Endodermal cell (in vitro differentiated cells): ENCODE measurements at regions not wholly inside any gene's neighbourhood (a gene's known extent, or its start where the extent isn't known, plus 50 kb on each side); places are given as distances from the start of the nearest gene placed in this dataset.
A peak's percentile ranks its signal among the peaks of the same experiment; 100 is the strongest.

Experiments
- DNase-seq: peaks from one replicate; pipeline ENCODE4 v3.0.0-alpha.2; 2017
- H3K27ac ChIP-seq: 2 replicates; pipeline ENCODE4 v1.5.1; 2013; ENCODE audit warnings: mild to moderate bottlenecking, low read depth, low read length, moderate library complexity
- H3K27me3 ChIP-seq: 2 replicates; pipeline ENCODE4 v1.6.1; 2013; ENCODE audit warnings: mild to moderate bottlenecking, low read length, moderate library complexity; ENCODE audit not compliant: insufficient read depth, control insufficient read depth, poor library complexity, severe bottlenecking
- H3K36me3 ChIP-seq: 2 replicates; pipeline ENCODE4 v1.7.0; 2013; ENCODE audit warnings: mild to moderate bottlenecking, low read length, moderate library complexity; ENCODE audit not compliant: control insufficient read depth, insufficient read depth
- H3K4me1 ChIP-seq: one replicate; pipeline ENCODE4 v1.7.0; 2013; ENCODE audit warnings: low read length; ENCODE audit not compliant: control insufficient read depth, insufficient read depth
- H3K4me3 ChIP-seq: 2 replicates; pipeline ENCODE4 v1.5.1; 2013; ENCODE audit warnings: mild to moderate bottlenecking, low read length, moderate library complexity
- H3K9ac ChIP-seq: 2 replicates; pipeline ENCODE4 v1.6.1; 2013; ENCODE audit warnings: mild to moderate bottlenecking, low read length, moderate library complexity; ENCODE audit not compliant: poor library complexity, severe bottlenecking; ENCODE audit errors: extremely low read depth
- H3K9me3 ChIP-seq: 2 replicates; pipeline ENCODE4 v1.6.1; 2013; ENCODE audit warnings: mild to moderate bottlenecking, low read length, moderate library complexity; ENCODE audit not compliant: control insufficient read depth
- H3K27ac Mint-ChIP-seq: 2 replicates; pipeline ENCODE4 v1.8.0; 2020; ENCODE audit warnings: mixed read lengths
- H3K27me3 Mint-ChIP-seq: 2 replicates; pipeline ENCODE4 v1.8.0; 2021; ENCODE audit warnings: mild to moderate bottlenecking, mixed read lengths; ENCODE audit not compliant: insufficient read depth
- H3K36me3 Mint-ChIP-seq: 2 replicates; pipeline ENCODE4 v1.8.0; 2020; ENCODE audit warnings: low read depth, mixed read lengths
- H3K4me1 Mint-ChIP-seq: 2 replicates; pipeline ENCODE4 v1.8.0; 2020; ENCODE audit warnings: mixed read lengths
- H3K4me3 Mint-ChIP-seq: 2 replicates; pipeline ENCODE4 v1.8.0; 2020; ENCODE audit warnings: mild to moderate bottlenecking, moderate library complexity, mixed read lengths
- H3K9me3 Mint-ChIP-seq: 2 replicates; pipeline ENCODE4 v1.8.0; 2020; ENCODE audit warnings: mild to moderate bottlenecking, mixed read lengths
- CTCF ChIP-seq: fragments of 200-600 bp; sonication (generic); conservative IDR thresholded peaks from 2 replicates; pipeline ENCODE4 v1.5.0; 2021; ENCODE audit warnings: antibody characterized with exemption, mild to moderate bottlenecking
- WGBS, 2 experiments: methylation state at CpG; one replicate each; pipeline versions ENCODE4 v1.1.5 to v1.1.7; 2013; ENCODE audit warnings: missing lambda C conversion rate in 2 of 2, mixed read lengths in 1 of 2; ENCODE audit not compliant: insufficient coverage in 1 of 2, insufficient read length in 1 of 2; 5-methylcytosine and 5-hydroxymethylcytosine counted together

GRCh38 chr1:233435622-233436021 is 108.1 kb downstream of the MAP3K21 start:
- Mint-ChIP-seq H3K36me3 (no peaks in the 10 kb centered on the region), H3K4me3 (no peak overlapping the region), H3K9me3 (peaks cover 14% of the 10 kb centered on the region), H3K27me3 (no peaks in the 10 kb centered on the region), H3K4me1 (no peaks in the 10 kb centered on the region), H3K27ac (no peak overlapping the region)
- TF ChIP-seq CTCF: no peak
- Histone ChIP-seq H3K27ac (no peak overlapping the region), H3K36me3 (no peaks in the 10 kb centered on the region), H3K4me3 (no peak overlapping the region), H3K9ac (no peak overlapping the region), H3K9me3 (peaks cover 12% of the 10 kb centered on the region), H3K4me1 (no peaks in the 10 kb centered on the region), H3K27me3 (no peaks in the 10 kb centered on the region)
- 92 to 100% methylated on average over 1 of the region's 1 CpG for WGBS, 2 experiments
- DNase-seq: no peak

GRCh38 chr1:233439721-233440120 is 112.2 kb downstream of the MAP3K21 start:
- no peaks in the 10 kb centered on the region for H3K4me1 Mint-ChIP-seq
- 94 to 97% methylated on average over 3 of the region's 3 CpGs for WGBS, 2 experiments
- H3K36me3 ChIP-seq: no peaks in the 10 kb centered on the region
- no peaks in the 10 kb centered on the region for H3K27me3 ChIP-seq
- H3K27me3 Mint-ChIP-seq: no peaks in the 10 kb centered on the region
- no peaks in the 10 kb centered on the region for H3K4me1 ChIP-seq
- no peak overlapping the region for H3K4me3 Mint-ChIP-seq
- H3K9me3 ChIP-seq: peaks cover 7% of the 10 kb centered on the region
- no peak for TF ChIP-seq CTCF
- no peak for DNase-seq
- H3K27ac Mint-ChIP-seq: no peak overlapping the region
- no peak overlapping the region for H3K4me3 ChIP-seq
- H3K36me3 Mint-ChIP-seq: peaks cover 2% of the 10 kb centered on the region
- no peak overlapping the region for H3K9ac ChIP-seq
- H3K9me3 Mint-ChIP-seq: peaks cover 7% of the 10 kb centered on the region
- H3K27ac ChIP-seq: no peak overlapping the region

- TF ChIP-seq CTCF: peak; percentile 88
- Mint-ChIP-seq H3K27me3 (no peaks in the 10 kb centered on the region), H3K9me3 (peaks cover 17% of the 10 kb centered on the region), H3K36me3 (peaks cover 3% of the 10 kb centered on the region), H3K27ac (no peak overlapping the region), H3K4me3 (no peak overlapping the region), H3K4me1 (no peaks in the 10 kb centered on the region)
- H3K4me1 ChIP-seq: no peaks in the 10 kb centered on the region
- H3K9me3 ChIP-seq: peaks cover 18% of the 10 kb centered on the region
- H3K27me3 ChIP-seq: no peaks in the 10 kb centered on the region
- WGBS, 2 experiments: 11 to 22% methylated on average over 7 to 9 of the region's 9 CpGs
- H3K4me3 ChIP-seq: no peak overlapping the region
- H3K27ac ChIP-seq: no peak overlapping the region
- H3K9ac ChIP-seq: no peak overlapping the region
- peak; percentile 81 for DNase-seq
- no peaks in the 10 kb centered on the region for H3K36me3 ChIP-seq
Observed at GRCh38 chr1:233440951-233441401, 113.5 kb downstream of the MAP3K21 start.
